K562 (cell line): ENCODE measurements at regions not wholly inside any gene's neighbourhood (a gene's known extent, or its start where the extent isn't known, plus 50 kb on each side); places are given as distances from the start of the nearest gene placed in this dataset.

Experiments
- ATAC-seq: fragments of 200-7000 bp; cut with Tn5 transposase; 3 replicates; pipeline ENCODE4 v1.9.1; 2020; ENCODE audit warnings: moderate library complexity
- BruUV-seq: library from RNA; stranded (reverse); fragments of 400-500 nt; replicated peaks from 2 replicates; lab custom pipeline; 2021; lab: Mats Ljungman, UMichigan
- CTCF ChIA-PET: fragments of 300-600 bp; formaldehyde crosslinking; extraction: SDS; loops from one replicate; lab custom pipeline; 2021; ENCODE audit warnings: low intra/inter-chr PET ratio; lab: Yijun Ruan, JAX
- POLR2A ChIA-PET: fragments of 300-600, 350-650 bp; sonication (Branson Sonifier 250); formaldehyde crosslinking; extraction: SDS; loops from one replicate; lab custom pipeline; 2021; ENCODE audit warnings: antibody characterized with exemption, inconsistent platforms; lab: Yijun Ruan, JAX
- DNase-seq, 4 experiments: peaks; one replicate each; pipeline versions ENCODE4 v3.0.0 to v3.0.0-alpha.2; 2011 to 2018; ENCODE audit warnings: low spot score in 3 of 4, mixed read lengths in 3 of 4; ENCODE audit errors: extremely low read depth in 1 of 4
- FAIRE-seq: peaks from 2 replicates; lab custom pipeline; 2011; peaks lifted over from hg19 to GRCh38; lab: Jason Lieb, UNC
- H2AFZ ChIP-seq: 2 replicates; pipeline ENCODE4 v1.6.0; 2011; ENCODE audit warnings: low read depth, low read length, control low read depth, inconsistent platforms
- H3K27ac ChIP-seq: fragments of 200-600 bp; 3 replicates; pipeline ENCODE4 v1.8.0; 2011; ENCODE audit warnings: low read depth, mild to moderate bottlenecking, control low read depth, inconsistent platforms, low read length, moderate library complexity, mixed read lengths; ENCODE audit errors: extremely low read depth
- H3K27me3 ChIP-seq, 2 experiments: fragments of 300-600 bp in 1 of 2; 2 replicates in 1 of 2; 3 replicates in 1 of 2; pipeline versions ENCODE4 v1.6.0 to v1.8.0; 2011; ENCODE audit warnings: inconsistent platforms in 2 of 2, low read length in 2 of 2, mild to moderate bottlenecking in 1 of 2, mixed read lengths in 1 of 2, moderate library complexity in 1 of 2; ENCODE audit not compliant: control insufficient read depth in 2 of 2, insufficient read depth in 2 of 2
- H3K36me3 ChIP-seq: fragments of 300-600 bp; 3 replicates; pipeline ENCODE4 v1.8.0; 2011; ENCODE audit warnings: mild to moderate bottlenecking, low read length, inconsistent platforms; ENCODE audit not compliant: control insufficient read depth, insufficient read depth
- H3K4me1 ChIP-seq, 2 experiments: fragments of 200-600 bp in 1 of 2; replicated peaks in 1 of 2; 2 replicates in 1 of 2; 3 replicates in 1 of 2; pipeline versions ENCODE4 v1.5.1 to v1.8.0; 2011; ENCODE audit warnings: inconsistent platforms in 2 of 2, low read length in 2 of 2, mild to moderate bottlenecking in 1 of 2, mixed read lengths in 1 of 2, moderate library complexity in 1 of 2; ENCODE audit not compliant: control insufficient read depth in 2 of 2, insufficient read depth in 2 of 2
- H3K4me2 ChIP-seq: 2 replicates; pipeline ENCODE4 v1.6.1; 2011; ENCODE audit warnings: low read length, control low read depth, inconsistent platforms, mixed read lengths; ENCODE audit not compliant: insufficient read depth
- H3K4me3 ChIP-seq: fragments of 200-600 bp; sonication (generic), shearing (Covaris generic); 2 replicates; pipeline ENCODE4 v1.5.1; 2016; ENCODE audit warnings: control low read depth, inconsistent platforms
- H3K79me2 ChIP-seq: fragments of 200-600 bp; 3 replicates; pipeline ENCODE4 v1.8.0; 2011; ENCODE audit warnings: low read length, inconsistent platforms; ENCODE audit not compliant: control insufficient read depth, insufficient read depth
- H3K9ac ChIP-seq, 2 experiments: 2 replicates each; pipeline versions ENCODE4 v1.6.0 to v1.6.1; 2011; ENCODE audit warnings: low read depth in 2 of 2, low read length in 2 of 2, control low read depth in 1 of 2, inconsistent platforms in 1 of 2, mild to moderate bottlenecking in 1 of 2, mixed read lengths in 1 of 2; ENCODE audit not compliant: insufficient read depth in 1 of 2
- H3K9me1 ChIP-seq: one replicate; pipeline ENCODE4 v1.6.0; 2011; ENCODE audit warnings: inconsistent platforms, mild to moderate bottlenecking, low read length, moderate library complexity; ENCODE audit not compliant: control insufficient read depth, insufficient read depth
- H3K9me3 ChIP-seq: replicated peaks from 2 replicates; pipeline ENCODE4 v1.5.1; 2011; ENCODE audit warnings: low read depth, low read length, inconsistent platforms; ENCODE audit not compliant: control insufficient read depth, insufficient read depth
- H4K20me1 ChIP-seq: replicated peaks from 2 replicates; pipeline ENCODE4 v1.6.1; 2011; ENCODE audit warnings: low read length, inconsistent platforms, mixed read lengths; ENCODE audit not compliant: control insufficient read depth, insufficient read depth
- CCNT2 ChIP-seq: IDR thresholded peaks from 2 replicates; pipeline ENCODE4 v1.6.1; 2011; ENCODE audit warnings: borderline replicate concordance, low read depth, mild to moderate bottlenecking, moderate library complexity, mixed read lengths, low read length; ENCODE audit not compliant: insufficient read length; ENCODE audit errors: extremely low read depth
- CEBPB ChIP-seq: fragments of 450-650 bp; IDR thresholded peaks from 2 replicates; pipeline ENCODE4 v1.6.1; 2016; ENCODE audit warnings: missing genetic modification characterization, missing compliant biosample characterization
- CEBPG ChIP-seq, 3 experiments: fragments of 200-800 bp in 1 of 3; sonication (Bioruptor generic) in 1 of 3; sonication (generic) in 1 of 3; formaldehyde crosslinking in 1 of 3; IDR thresholded peaks in 2 of 3; conservative IDR thresholded peaks in 1 of 3; 2 replicates each; pipeline versions ENCODE4 v1.6.1 to v1.8.0; 2016 to 2022; ENCODE audit warnings: missing compliant biosample characterization in 2 of 3, missing genetic modification characterization in 2 of 3, mild to moderate bottlenecking in 1 of 3, missing genetic modification reagents in 1 of 3
- FOXA3 ChIP-seq, 2 experiments: fragments of 450-650 bp in 1 of 2; sonication (generic) in 1 of 2; formaldehyde crosslinking; IDR thresholded peaks in 1 of 2; conservative IDR thresholded peaks in 1 of 2; 2 replicates each; pipeline versions ENCODE4 v1.4.0 to v1.8.0; 2020 to 2022; ENCODE audit warnings: mild to moderate bottlenecking in 2 of 2, missing genetic modification reagents in 1 of 2
- GATAD2A ChIP-seq: fragments of 450-650 bp; IDR thresholded peaks from 2 replicates; pipeline ENCODE4 v1.6.1; 2017
- NCOA1 ChIP-seq: fragments of 450-650 bp; IDR thresholded peaks from 2 replicates; pipeline ENCODE4 v1.6.1; 2016; ENCODE audit warnings: low read depth
- RFX5 ChIP-seq: IDR thresholded peaks from 2 replicates; pipeline ENCODE4 v1.6.1; 2011; ENCODE audit warnings: low read depth, mild to moderate bottlenecking, improper control_type of control experiment, low read length
- U2AF1 ChIP-seq: fragments of 200-400 bp; formaldehyde crosslinking; optimal IDR thresholded peaks from 2 replicates; pipeline ENCODE3; 2017; ENCODE audit warnings: mild to moderate bottlenecking, low read depth, low read length, moderate library complexity
- ZNF76 ChIP-seq: fragments of 250-450 bp; sonication (Bioruptor Pico); IDR thresholded peaks from 2 replicates; pipeline ENCODE4 v1.4.0; 2020; ENCODE audit warnings: mild to moderate bottlenecking, moderate library complexity, borderline replicate concordance
- WGBS: fragments of 100-300 bp; shearing (Covaris generic); methylation state at CpG from one replicate; pipeline ENCODE4 v1.1.6; 2016; ENCODE audit warnings: low coverage, mixed read lengths; ENCODE audit not compliant: insufficient coverage; ENCODE audit errors: missing lambda C conversion rate; 5-methylcytosine and 5-hydroxymethylcytosine counted together
- in situ Hi-C: fragments of 300-500 bp; cut with MboI; formaldehyde crosslinking; loops from 4 replicates; pipeline ENCODE4 v1.15.0; 2018; ENCODE audit warnings: inconsistent platforms, mixed read lengths
- intact Hi-C: fragments of 100-400 bp; cut with micrococcal nuclease; formaldehyde crosslinking; loops from 2 replicates; pipeline ENCODE4 v1.14.2; 2022
- TF ChIP-seq, protein P1 (sequence below): fragments of 200-400 bp; formaldehyde crosslinking; IDR thresholded peaks from 2 replicates; pipeline ENCODE4 v1.6.1; 2017; ENCODE audit warnings: mild to moderate bottlenecking, low read depth, low read length, moderate library complexity
- TF ChIP-seq, protein P2 (sequence below): sonication (generic); formaldehyde crosslinking; IDR thresholded peaks from 2 replicates; pipeline ENCODE4 v1.8.0; 2022; ENCODE audit warnings: mild to moderate bottlenecking, low read depth, missing genetic modification reagents

DNA sequence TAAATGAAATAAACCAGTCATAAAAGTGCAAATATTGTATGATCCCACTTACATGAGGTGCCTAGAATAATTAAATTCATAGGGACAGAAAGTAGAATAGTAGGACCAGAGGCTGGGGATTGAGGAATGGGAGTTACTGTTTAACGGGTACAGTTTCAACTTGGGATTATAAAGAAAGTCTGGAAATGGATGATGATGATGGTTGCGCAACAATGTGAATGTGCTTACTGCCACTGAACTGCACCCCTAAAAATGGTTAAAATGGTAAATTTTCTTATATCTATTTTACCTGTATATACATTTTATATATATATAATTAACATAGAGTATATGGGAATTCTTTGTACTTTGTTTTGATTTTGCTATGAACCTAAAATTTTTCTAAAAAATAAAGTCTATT is 53.3 kb upstream of the L3MBTL3 start:
- DNase-seq (no peak), ATAC-seq (no peak), FAIRE-seq (no peak)
- no peaks in the 10 kb centered on the region for H4K20me1 ChIP-seq
- H3K79me2 ChIP-seq, result no peaks in the 10 kb centered on the region
- CTCF ChIA-PET, result no interaction called here
- TF ChIP-seq CCNT2 (no peak), CEBPB (peak; percentile 83), CEBPG (CRISPR knock-in tag; IDR thresholded peaks at IDR 0.05) (no peak), CEBPG (tag; conservative IDR thresholded peaks at IDR 0.05 in 1 of 2, IDR thresholded peaks at IDR 0.05 in 1 of 2) (peak; percentile 18 to 94; a peak in 2 of 4 replicates)
- no peaks in the 10 kb centered on the region for H3K9me3 ChIP-seq
- BruUV-seq, result no TSS peak
- H3K4me3 ChIP-seq, result no peak overlapping the region
- H3K9me1 ChIP-seq, result no peaks in the 10 kb centered on the region
- 31% methylated on average over 2 of the region's 2 CpGs for WGBS
- in situ Hi-C loops, result no loop called here
- H3K4me2 ChIP-seq, result no peak overlapping the region
- no peak overlapping the region for H2AFZ ChIP-seq
- H3K4me1 ChIP-seq, result no peaks in the 10 kb centered on the region
- no peaks in the 10 kb centered on the region for H3K36me3 ChIP-seq
- intact Hi-C loops, result no loop called here
- H3K27me3 ChIP-seq, result no peaks in the 10 kb centered on the region
- H3K9ac ChIP-seq, result no peak overlapping the region
- no peak overlapping the region for H3K27ac ChIP-seq
- POLR2A ChIA-PET, result interaction anchor here (0.8 to 1.7 kb wide), 2 partner anchors 10 to 14 kb away, joined by 3 to 4 read pairs; no protein-coding TSS in a partner anchor

DNA sequence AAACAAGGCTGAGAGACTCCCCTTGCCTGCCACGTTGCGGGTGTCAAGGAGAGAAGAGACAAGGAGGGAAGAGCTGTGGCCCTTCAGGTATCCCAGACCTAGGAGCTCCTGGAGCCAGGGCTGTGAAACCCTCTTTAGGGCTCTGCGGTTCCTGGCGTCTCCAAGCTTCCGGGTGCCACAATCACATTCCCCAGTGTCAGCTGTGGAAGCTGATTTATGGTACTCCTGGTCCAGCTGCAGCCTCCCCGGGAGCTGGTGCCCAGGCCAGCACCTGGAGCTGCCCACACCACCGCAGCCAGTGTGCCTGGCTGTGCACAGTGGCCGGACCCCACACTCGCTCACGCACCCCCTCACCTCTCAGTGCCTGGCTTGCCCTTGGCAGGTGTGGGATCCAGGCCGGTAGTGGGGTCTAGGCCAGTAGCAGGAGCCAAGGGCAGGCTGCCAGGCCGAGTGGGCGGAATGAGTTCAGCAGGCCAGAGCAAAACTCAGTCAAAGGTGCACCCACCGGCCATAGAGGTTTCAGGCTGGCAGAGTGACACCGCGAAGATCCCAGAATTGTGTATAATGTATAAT is 58.9 kb upstream of the L3MBTL3 start:
- no peak overlapping the region for H3K4me3 ChIP-seq
- H3K9ac ChIP-seq, result no peak overlapping the region
- H2AFZ ChIP-seq, result no peak overlapping the region
- no peaks in the 10 kb centered on the region for H4K20me1 ChIP-seq
- FAIRE-seq, result no peak
- no peak; the same call in 2 of the 3 replicates for ATAC-seq
- no peaks in the 10 kb centered on the region for H3K36me3 ChIP-seq
- peaks cover 0 to 17% of the 10 kb centered on the region in 2 experiments; a peak in 3 of 5 replicates for H3K27me3 ChIP-seq
- intact Hi-C loops (loop anchor here (5.0 kb wide), 1 partner anchor 58 kb away; the partner anchor contains the start of gene L3MBTL3), in situ Hi-C loops (no loop called here)
- H3K4me2 ChIP-seq, result no peak overlapping the region
- no peaks in the 10 kb centered on the region for H3K79me2 ChIP-seq
- no TSS peak for BruUV-seq
- H3K9me1 ChIP-seq, result no peaks in the 10 kb centered on the region
- ChIA-PET POLR2A (interaction anchor here (0.6 kb wide), 1 partner anchor 10 kb away, joined by 3 read pairs; no protein-coding TSS in a partner anchor), CTCF (no interaction called here)
- peaks cover 0 to 4% of the 10 kb centered on the region in 2 experiments; a peak in 1 of 5 replicates for H3K4me1 ChIP-seq
- DNase-seq, result no peak
- WGBS, result 9% methylated on average over 16 of the region's 16 CpGs
- no peak overlapping the region for H3K27ac ChIP-seq
- no peaks in the 10 kb centered on the region for H3K9me3 ChIP-seq
- TF ChIP-seq ZNF76 (no peak), RFX5 (no peak), NCOA1 (no peak), FOXA3 (CRISPR knock-in tag; conservative IDR thresholded peaks at IDR 0.05 in 1 of 2, IDR thresholded peaks at IDR 0.05 in 1 of 2) (no peak), GATAD2A (no peak), U2AF1 (no peak)
- TF ChIP-seq, protein P1, sequence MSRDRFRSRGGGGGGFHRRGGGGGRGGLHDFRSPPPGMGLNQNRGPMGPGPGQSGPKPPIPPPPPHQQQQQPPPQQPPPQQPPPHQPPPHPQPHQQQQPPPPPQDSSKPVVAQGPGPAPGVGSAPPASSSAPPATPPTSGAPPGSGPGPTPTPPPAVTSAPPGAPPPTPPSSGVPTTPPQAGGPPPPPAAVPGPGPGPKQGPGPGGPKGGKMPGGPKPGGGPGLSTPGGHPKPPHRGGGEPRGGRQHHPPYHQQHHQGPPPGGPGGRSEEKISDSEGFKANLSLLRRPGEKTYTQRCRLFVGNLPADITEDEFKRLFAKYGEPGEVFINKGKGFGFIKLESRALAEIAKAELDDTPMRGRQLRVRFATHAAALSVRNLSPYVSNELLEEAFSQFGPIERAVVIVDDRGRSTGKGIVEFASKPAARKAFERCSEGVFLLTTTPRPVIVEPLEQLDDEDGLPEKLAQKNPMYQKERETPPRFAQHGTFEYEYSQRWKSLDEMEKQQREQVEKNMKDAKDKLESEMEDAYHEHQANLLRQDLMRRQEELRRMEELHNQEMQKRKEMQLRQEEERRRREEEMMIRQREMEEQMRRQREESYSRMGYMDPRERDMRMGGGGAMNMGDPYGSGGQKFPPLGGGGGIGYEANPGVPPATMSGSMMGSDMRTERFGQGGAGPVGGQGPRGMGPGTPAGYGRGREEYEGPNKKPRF, result no peak
- TF ChIP-seq, protein P2, sequence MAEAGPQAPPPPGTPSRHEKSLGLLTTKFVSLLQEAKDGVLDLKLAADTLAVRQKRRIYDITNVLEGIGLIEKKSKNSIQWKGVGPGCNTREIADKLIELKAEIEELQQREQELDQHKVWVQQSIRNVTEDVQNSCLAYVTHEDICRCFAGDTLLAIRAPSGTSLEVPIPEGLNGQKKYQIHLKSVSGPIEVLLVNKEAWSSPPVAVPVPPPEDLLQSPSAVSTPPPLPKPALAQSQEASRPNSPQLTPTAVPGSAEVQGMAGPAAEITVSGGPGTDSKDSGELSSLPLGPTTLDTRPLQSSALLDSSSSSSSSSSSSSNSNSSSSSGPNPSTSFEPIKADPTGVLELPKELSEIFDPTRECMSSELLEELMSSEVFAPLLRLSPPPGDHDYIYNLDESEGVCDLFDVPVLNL (CRISPR knock-in tag), result no peak
